Activated naive CD8-positive, alpha-beta T cell treated with anti-CD3 and anti-CD28 coated beads for 36 hours (primary cell): ENCODE measurements at regions not wholly inside any gene's neighbourhood (a gene's known extent, or its start where the extent isn't known, plus 50 kb on each side); places are given as distances from the start of the nearest gene placed in this dataset.
"Not testable (repeated sequence)": the region's sequence is repeated elsewhere in the genome, so short reads cannot be mapped to it uniquely, and the experiment has no call there.

Experiments
- DNase-seq: peaks from one replicate; pipeline ENCODE4 v3.0.0; 2021
- H3K27ac Mint-ChIP-seq: one replicate; pipeline ENCODE4 v1.8.0; 2022; ENCODE audit warnings: mild to moderate bottlenecking, moderate library complexity, mixed read lengths
- H3K27me3 Mint-ChIP-seq: one replicate; pipeline ENCODE4 v1.8.0; 2022; ENCODE audit warnings: mild to moderate bottlenecking, mixed read lengths
- H3K36me3 Mint-ChIP-seq: one replicate; pipeline ENCODE4 v1.8.0; 2021; ENCODE audit warnings: mild to moderate bottlenecking, mixed read lengths
- H3K4me1 Mint-ChIP-seq: one replicate; pipeline ENCODE4 v1.8.0; 2021; ENCODE audit warnings: mixed read lengths
- H3K4me3 Mint-ChIP-seq: one replicate; pipeline ENCODE4 v1.8.0; 2022; ENCODE audit warnings: mild to moderate bottlenecking, moderate library complexity, mixed read lengths
- H3K9me3 Mint-ChIP-seq: one replicate; pipeline ENCODE4 v1.8.0; 2022; ENCODE audit warnings: mixed read lengths

DNA sequence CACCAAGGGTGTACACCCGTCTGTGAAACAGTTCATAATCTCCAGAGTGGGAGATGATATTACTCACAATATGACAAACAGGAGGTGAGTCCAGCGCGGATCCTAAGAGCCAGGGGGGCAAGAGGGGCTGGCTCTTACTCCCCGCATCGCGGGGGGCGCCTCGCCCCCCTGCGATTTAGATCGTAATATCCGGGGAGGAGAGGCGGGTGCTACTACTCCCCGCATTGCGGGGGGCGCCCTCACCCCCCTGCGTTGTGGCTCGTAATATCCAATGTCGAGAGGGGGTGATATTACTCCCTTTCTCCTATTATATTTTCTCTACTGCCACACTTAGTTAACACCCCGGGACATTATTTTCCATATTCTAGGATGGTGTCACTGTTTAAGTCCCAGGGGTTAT, 131.9 kb downstream of the ADRA2C start:
- no peak for DNase-seq

GRCh38 chr4:3898928-3899327, 132.7 kb downstream of the ADRA2C start:
- H3K4me1 Mint-ChIP-seq, DNase-seq, H3K27ac Mint-ChIP-seq: not testable (repeated sequence)

More for the DNA sequence above, 131.9 kb downstream of the ADRA2C start:
- Mint-ChIP-seq H3K27me3 (peaks cover 18% of the 10 kb centered on the region), H3K4me3 (no peak overlapping the region), H3K9me3 (no peaks in the 10 kb centered on the region), H3K27ac (no peak overlapping the region), H3K4me1 (no peaks in the 10 kb centered on the region), H3K36me3 (no peaks in the 10 kb centered on the region)

DNA sequence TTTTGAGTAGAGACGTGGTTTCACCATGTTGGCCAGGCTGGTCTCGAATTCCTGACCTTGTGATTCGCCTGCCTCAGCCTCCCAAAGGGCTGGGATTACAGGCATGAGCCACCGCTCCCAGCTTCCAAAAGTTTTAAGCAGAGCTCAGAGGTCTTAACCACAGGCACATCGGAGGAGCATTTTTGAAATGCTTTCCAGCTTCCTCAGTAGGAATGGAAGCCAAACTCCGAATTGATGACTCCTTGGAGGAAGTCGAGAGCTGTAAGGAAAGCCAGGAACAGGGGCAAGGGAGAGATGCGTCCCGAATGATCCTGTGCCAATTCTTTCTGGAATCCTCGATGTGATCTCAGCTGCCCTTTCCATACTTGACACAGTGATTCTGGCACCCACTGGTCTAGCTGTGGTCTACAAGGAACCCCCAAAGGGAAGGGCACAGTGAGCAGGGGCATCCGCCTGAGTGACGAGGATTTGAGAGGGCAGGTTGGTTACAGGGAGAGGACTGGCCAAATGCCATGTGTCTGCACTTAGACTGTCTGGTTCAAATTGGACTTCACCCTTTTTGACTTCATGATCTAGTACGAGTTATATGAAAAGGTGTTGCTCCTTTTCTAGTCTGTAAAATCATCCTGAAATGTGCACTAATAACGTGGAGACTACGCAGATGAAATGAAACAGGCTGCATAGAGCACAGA, 138.2 kb downstream of the ADRA2C start:
- H3K27ac Mint-ChIP-seq, H3K36me3 Mint-ChIP-seq, H3K9me3 Mint-ChIP-seq, DNase-seq, H3K4me3 Mint-ChIP-seq, H3K4me1 Mint-ChIP-seq: not testable (repeated sequence)
- peaks cover 17% of the 10 kb centered on the region for H3K27me3 Mint-ChIP-seq

More at GRCh38 chr4:3898928-3899327, 132.7 kb downstream of the ADRA2C start:
- H3K9me3 Mint-ChIP-seq, H3K36me3 Mint-ChIP-seq, H3K4me3 Mint-ChIP-seq: not testable (repeated sequence)
- H3K27me3 Mint-ChIP-seq: peaks cover 17% of the 10 kb centered on the region

DNA sequence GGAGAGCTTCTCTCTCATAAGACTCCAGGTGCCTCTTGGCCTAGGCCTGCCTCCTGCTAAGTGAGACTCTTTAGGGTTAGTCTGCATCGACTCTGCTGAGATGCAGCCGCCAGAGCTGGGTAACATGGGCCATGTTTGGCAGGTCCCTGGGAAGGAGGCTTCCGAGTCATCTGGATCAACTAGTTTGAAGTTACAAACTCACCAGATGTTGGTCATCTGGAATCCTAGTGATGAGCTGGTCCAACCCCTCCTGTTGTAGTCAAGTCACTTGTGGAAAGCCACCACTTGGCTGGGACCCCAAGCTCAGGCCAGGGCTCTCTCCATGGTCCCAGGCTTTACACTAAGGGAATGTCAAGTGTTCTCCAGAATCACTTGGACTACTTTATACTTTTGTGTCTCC, 143.4 kb downstream of the ADRA2C start:
- not testable (repeated sequence) for H3K27ac Mint-ChIP-seq, H3K36me3 Mint-ChIP-seq, DNase-seq, H3K27me3 Mint-ChIP-seq, H3K4me1 Mint-ChIP-seq, H3K9me3 Mint-ChIP-seq, H3K4me3 Mint-ChIP-seq

GRCh38 chr4:3910161-3910950, 144.2 kb downstream of the ADRA2C start:
- not testable (repeated sequence) for H3K4me3 Mint-ChIP-seq, H3K9me3 Mint-ChIP-seq, H3K4me1 Mint-ChIP-seq, H3K27me3 Mint-ChIP-seq, DNase-seq, H3K27ac Mint-ChIP-seq, H3K36me3 Mint-ChIP-seq

- no peaks in the 10 kb centered on the region for H3K9me3 Mint-ChIP-seq
- DNase-seq: no peak
- no peaks in the 10 kb centered on the region for H3K36me3 Mint-ChIP-seq
- H3K4me1 Mint-ChIP-seq: no peaks in the 10 kb centered on the region
- H3K27me3 Mint-ChIP-seq: no peaks in the 10 kb centered on the region
- H3K4me3 Mint-ChIP-seq: no peak overlapping the region
- H3K27ac Mint-ChIP-seq: no peak overlapping the region
These were observed 145.2 kb downstream of the ADRA2C start for GRCh38 chr4:3911252-3911856.

- not testable (repeated sequence) for H3K4me1 Mint-ChIP-seq, H3K4me3 Mint-ChIP-seq, H3K9me3 Mint-ChIP-seq, H3K27ac Mint-ChIP-seq, H3K36me3 Mint-ChIP-seq, DNase-seq
- peaks cover 15% of the 10 kb centered on the region for H3K27me3 Mint-ChIP-seq
These were observed 148.3 kb downstream of the ADRA2C start for GRCh38 chr4:3914511-3914910.

- H3K4me3 Mint-ChIP-seq, H3K27ac Mint-ChIP-seq, H3K9me3 Mint-ChIP-seq, DNase-seq, H3K4me1 Mint-ChIP-seq, H3K36me3 Mint-ChIP-seq: not testable (repeated sequence)
- H3K27me3 Mint-ChIP-seq: peaks cover 15% of the 10 kb centered on the region
These were observed 153.3 kb downstream of the ADRA2C start for GRCh38 chr4:3919509-3919908.

DNA sequence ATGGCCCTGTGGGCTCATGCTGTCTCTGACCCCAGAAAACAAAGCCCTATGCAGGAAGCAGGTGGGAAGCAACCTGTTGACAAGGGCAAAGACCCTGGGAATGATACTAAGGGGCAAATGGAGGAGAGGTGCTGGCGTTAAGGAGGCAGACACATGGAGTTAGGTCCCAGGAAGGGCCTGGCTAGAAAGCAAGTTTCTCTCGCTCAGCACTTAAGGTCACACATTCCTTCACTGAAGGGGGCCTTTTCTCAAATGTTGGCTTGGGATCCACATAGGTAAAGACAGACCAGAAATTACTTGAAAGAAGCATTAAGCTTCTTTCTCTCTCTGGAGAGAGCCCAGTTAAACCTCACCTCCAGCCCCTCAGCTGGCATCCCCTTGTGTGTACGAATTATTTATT, 155.7 kb downstream of the ADRA2C start:
- peaks cover 10% of the 10 kb centered on the region for H3K27me3 Mint-ChIP-seq
- not testable (repeated sequence) for H3K36me3 Mint-ChIP-seq, DNase-seq, H3K4me1 Mint-ChIP-seq, H3K27ac Mint-ChIP-seq, H3K9me3 Mint-ChIP-seq, H3K4me3 Mint-ChIP-seq

DNA sequence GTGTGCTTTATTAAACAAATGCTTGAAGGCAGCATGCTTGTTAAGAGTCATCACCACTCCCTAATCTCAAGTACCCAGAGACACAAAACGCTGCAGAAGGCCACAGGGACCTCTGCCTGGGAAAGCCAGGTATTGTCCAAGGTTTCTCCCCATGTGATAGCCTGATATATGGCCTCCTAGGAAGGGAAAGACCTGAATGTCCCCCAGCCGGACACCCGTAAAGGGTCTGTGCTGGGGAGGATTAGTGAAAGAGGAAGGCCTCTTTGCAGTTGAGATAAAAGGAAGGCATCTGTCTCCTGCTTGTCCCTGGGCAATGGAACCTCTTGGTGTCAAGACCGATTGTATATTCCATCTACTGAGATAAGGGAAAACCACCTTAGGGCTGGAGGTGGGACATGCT, 159.7 kb downstream of the ADRA2C start:
- not testable (repeated sequence) for H3K4me1 Mint-ChIP-seq, DNase-seq, H3K36me3 Mint-ChIP-seq, H3K4me3 Mint-ChIP-seq, H3K9me3 Mint-ChIP-seq, H3K27ac Mint-ChIP-seq
- peaks cover 21% of the 10 kb centered on the region for H3K27me3 Mint-ChIP-seq

GRCh38 chr4:3926271-3926670, 160.1 kb downstream of the ADRA2C start:
- H3K27ac Mint-ChIP-seq, H3K4me3 Mint-ChIP-seq, H3K4me1 Mint-ChIP-seq, H3K36me3 Mint-ChIP-seq, DNase-seq, H3K9me3 Mint-ChIP-seq: not testable (repeated sequence)
- H3K27me3 Mint-ChIP-seq: peaks cover 21% of the 10 kb centered on the region

DNA sequence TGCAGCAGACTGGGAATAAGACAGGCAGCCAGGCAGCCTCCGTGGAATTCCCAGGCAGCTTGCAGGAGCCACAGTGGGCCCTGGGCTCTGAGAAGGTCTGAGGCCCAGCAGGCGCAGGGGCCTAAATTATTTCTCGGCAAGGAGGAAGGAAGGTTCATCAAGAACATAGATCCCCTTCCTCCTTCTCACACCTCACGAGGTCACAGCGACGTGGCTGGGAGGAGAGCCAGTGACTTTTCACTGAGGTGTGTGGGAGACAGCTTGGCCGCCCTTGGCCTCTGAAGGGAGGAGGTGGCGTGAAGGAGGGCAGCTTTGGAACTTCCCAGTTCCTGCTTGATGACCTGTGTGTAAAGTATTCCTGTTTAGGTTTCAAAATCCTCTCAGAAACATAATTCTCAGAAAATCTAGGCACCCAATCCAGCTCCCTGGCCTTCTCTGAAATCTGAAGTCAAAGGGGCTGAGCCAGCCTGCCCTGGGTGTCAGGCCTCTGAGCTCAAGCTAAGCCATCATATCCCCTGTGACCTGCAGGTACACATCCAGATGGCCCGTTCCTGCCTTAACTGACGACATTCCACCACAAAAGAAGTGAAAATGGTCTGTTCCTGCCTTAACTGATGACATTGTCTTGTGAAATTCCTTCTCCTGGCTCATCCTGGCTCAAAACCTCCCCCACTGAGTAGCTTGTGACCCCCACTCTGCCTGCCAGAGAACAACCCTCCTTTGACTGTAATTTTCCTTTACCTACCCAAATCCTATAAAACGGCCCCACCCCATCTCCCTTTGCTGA, 161.0 kb downstream of the ADRA2C start:
- not testable (repeated sequence) for DNase-seq, H3K4me3 Mint-ChIP-seq, H3K36me3 Mint-ChIP-seq, H3K27ac Mint-ChIP-seq, H3K9me3 Mint-ChIP-seq, H3K4me1 Mint-ChIP-seq
- H3K27me3 Mint-ChIP-seq: peaks cover 21% of the 10 kb centered on the region

- DNase-seq, H3K9me3 Mint-ChIP-seq, H3K4me1 Mint-ChIP-seq, H3K27ac Mint-ChIP-seq, H3K36me3 Mint-ChIP-seq, H3K4me3 Mint-ChIP-seq: not testable (repeated sequence)
- H3K27me3 Mint-ChIP-seq: peaks cover 21% of the 10 kb centered on the region
These were observed 163.2 kb downstream of the ADRA2C start for GRCh38 chr4:3929431-3929830.

GRCh38 chr4:3932734-3933133, 166.5 kb downstream of the ADRA2C start:
- H3K27me3 Mint-ChIP-seq: peaks cover 17% of the 10 kb centered on the region
- not testable (repeated sequence) for H3K4me1 Mint-ChIP-seq, DNase-seq, H3K27ac Mint-ChIP-seq, H3K9me3 Mint-ChIP-seq, H3K4me3 Mint-ChIP-seq, H3K36me3 Mint-ChIP-seq

DNA sequence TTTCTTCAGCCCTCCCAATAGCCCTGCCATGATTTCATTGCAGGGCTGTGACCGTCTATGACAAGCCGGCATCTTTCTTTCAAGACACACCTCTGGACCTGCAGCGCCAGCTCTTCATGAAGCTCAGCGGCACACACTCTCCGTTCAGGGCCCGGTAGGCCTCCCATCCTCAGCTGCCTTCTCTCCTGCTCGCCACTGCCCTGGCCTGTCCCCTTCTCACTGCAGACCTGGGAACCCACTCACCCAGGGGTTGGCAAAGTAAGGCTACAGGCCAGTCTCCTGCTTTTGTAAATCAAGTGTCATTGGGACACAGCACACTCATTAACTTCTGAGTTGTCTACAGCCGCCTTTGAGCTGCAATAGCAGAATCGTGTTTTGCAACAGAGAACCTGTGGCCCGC, 169.2 kb downstream of the ADRA2C start:
- H3K4me1 Mint-ChIP-seq, H3K9me3 Mint-ChIP-seq, DNase-seq, H3K36me3 Mint-ChIP-seq, H3K27ac Mint-ChIP-seq, H3K27me3 Mint-ChIP-seq, H3K4me3 Mint-ChIP-seq: not testable (repeated sequence)
